ENCODE measurements at regions not wholly inside any gene's neighbourhood (a gene's known extent, or its start where the extent isn't known, plus 50 kb on each side); places are given as distances from the start of the nearest gene placed in this dataset.

DNA sequence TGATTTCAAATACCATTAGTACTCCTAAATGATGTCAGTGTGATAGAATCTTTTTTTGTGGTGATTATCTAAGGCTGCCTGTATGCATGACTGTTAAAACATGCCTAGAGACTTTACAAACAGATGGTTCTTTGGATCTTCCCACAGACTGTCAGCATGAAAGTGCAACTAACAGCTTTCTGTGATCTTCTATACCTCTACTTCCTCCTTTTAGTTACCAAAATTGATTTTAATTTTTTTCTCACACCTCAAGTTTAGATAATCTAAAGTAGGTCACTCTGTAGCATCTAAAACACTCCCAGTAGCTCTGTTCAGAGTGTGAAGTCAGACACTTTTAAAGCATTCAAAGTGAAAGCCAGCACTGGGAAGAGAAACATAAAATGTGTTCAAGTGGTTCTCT is 534.5 kb downstream of the PTPRC start (continued):
- no peak for TF ChIP-seq FOS (IDR thresholded peaks at IDR 0.05; ENCODE audit: borderline replicate concordance, extremely low read depth, insufficient read length)
- no peak for TF ChIP-seq RCOR1 (conservative IDR thresholded peaks at IDR 0.05; ENCODE audit: low read depth, low read length)
- no peak for TF ChIP-seq TARDBP (IDR thresholded peaks at IDR 0.05; ENCODE audit: borderline replicate concordance)
- TF ChIP-seq HCFC1 (IDR thresholded peaks at IDR 0.05; ENCODE audit: low read length) = no peak
- peak; percentile 60; the same call in 1 of the 2 replicates for TF ChIP-seq ZNF384 (IDR thresholded peaks at IDR 0.05; ENCODE audit: borderline replicate concordance, low read depth, low read length)
- 0 out of 2 replicates have a peak, but pooled peaks have one; percentile 13 for TF ChIP-seq TCF3 (IDR thresholded peaks at IDR 0.05; ENCODE audit: borderline replicate concordance, insufficient read depth, low read depth, low read length)
- TF ChIP-seq CREB1 (IDR thresholded peaks at IDR 0.05; ENCODE audit: low read depth) = peak; percentile 67; the same call in 1 of the 2 replicates
- TF ChIP-seq HDAC6 (IDR thresholded peaks at IDR 0.05; ENCODE audit: unreplicated experiment) = no peak
- peak; percentile 91 to 92 for TF ChIP-seq IKZF2 (IDR thresholded peaks at IDR 0.05)
- TF ChIP-seq EED (IDR thresholded peaks at IDR 0.05; ENCODE audit: low read depth) = peak; percentile 49; the same call in 1 of the 2 replicates
- peak; percentile 71 for TF ChIP-seq SMAD1 (IDR thresholded peaks at IDR 0.05; ENCODE audit: low read depth, partially characterized antibody)
- peak in 1 of 2 experiments; percentile 85; a peak in 1 of 4 replicates for TF ChIP-seq ETV6 (conservative IDR thresholded peaks at IDR 0.05 in 1 of 2, IDR thresholded peaks at IDR 0.05 in 1 of 2; ENCODE audit: borderline replicate concordance in 1 of 2, low read depth in 1 of 2)
- peak; percentile 98 for TF ChIP-seq ATF7 (IDR thresholded peaks at IDR 0.05; ENCODE audit: low read depth)
- no peak for TF ChIP-seq BRCA1 (IDR thresholded peaks at IDR 0.05; ENCODE audit: low read depth, low read length)
- no peak for TF ChIP-seq E4F1 (IDR thresholded peaks at IDR 0.05; ENCODE audit: borderline replicate concordance, partially characterized antibody)
- TF ChIP-seq SMAD5 (IDR thresholded peaks at IDR 0.05; ENCODE audit: low read depth) = no peak
- TF ChIP-seq MLLT1 (IDR thresholded peaks at IDR 0.05) = 0 out of 2 replicates have a peak, but pooled peaks have one; percentile 62
- no peak for TF ChIP-seq TAF1 (IDR thresholded peaks at IDR 0.05; ENCODE audit: borderline replicate concordance, low read depth, low read length)
- TF ChIP-seq POU2F2 (IDR thresholded peaks at IDR 0.05; ENCODE audit: borderline replicate concordance, low read depth, low read length) = peak; percentile 66; the same call in 1 of the 3 replicates
- TF ChIP-seq SREBF1 (IDR thresholded peaks at IDR 0.05; ENCODE audit: low read length) = no peak
- 0 out of 2 replicates have a peak, but pooled peaks have one; percentile 16 for TF ChIP-seq NFYB (IDR thresholded peaks at IDR 0.05; ENCODE audit: insufficient read depth, low read depth, low read length)
- TF ChIP-seq NKRF (conservative IDR thresholded peaks at IDR 0.05) = no peak
- TF ChIP-seq SMARCA5 (IDR thresholded peaks at IDR 0.05) = no peak
- peak; percentile 20; the same call in 1 of the 2 replicates for TF ChIP-seq RAD21 (IDR thresholded peaks at IDR 0.05; ENCODE audit: insufficient read depth, low read depth, low read length)
- TF ChIP-seq CREM (IDR thresholded peaks at IDR 0.05; ENCODE audit: low read depth) = peak; percentile 76; the same call in 1 of the 2 replicates
- TF ChIP-seq CBFB (IDR thresholded peaks at IDR 0.05; ENCODE audit: low read depth) = peak; percentile 63; the same call in 1 of the 2 replicates
- TF ChIP-seq BMI1 (IDR thresholded peaks at IDR 0.05; ENCODE audit: borderline replicate concordance) = peak; percentile 75; the same call in 1 of the 2 replicates
- TF ChIP-seq SMC3 (IDR thresholded peaks at IDR 0.05; ENCODE audit: borderline replicate concordance, low read length) = 0 out of 2 replicates have a peak, but pooled peaks have one; percentile 3
